Colonic mucosa (tissue), 4 donors: ENCODE measurements at regions not wholly inside any gene's neighbourhood (a gene's known extent, or its start where the extent isn't known, plus 50 kb on each side); places are given as distances from the start of the nearest gene placed in this dataset.
"Not testable (repeated sequence)": the region's sequence is repeated elsewhere in the genome, so short reads cannot be mapped to it uniquely, and the experiment has no call there.

Experiments
- DNase-seq: peaks from one replicate; pipeline ENCODE4 v3.0.0-alpha.2; 2020
- H3K27ac ChIP-seq: fragments of 200-600 bp; one replicate; pipeline ENCODE4 v1.8.0; 2021
- H3K27me3 ChIP-seq: fragments of 200-600 bp; one replicate; pipeline ENCODE4 v1.8.0; 2021
- H3K36me3 ChIP-seq: fragments of 200-600 bp; one replicate; pipeline ENCODE4 v1.8.0; 2021
- H3K4me1 ChIP-seq: fragments of 200-600 bp; one replicate; pipeline ENCODE4 v1.8.0; 2021; ENCODE audit warnings: mild to moderate bottlenecking
- H3K4me3 ChIP-seq: fragments of 200-600 bp; one replicate; pipeline ENCODE4 v1.8.0; 2021
- H3K9ac ChIP-seq, 2 donors: one replicate each; pipeline ENCODE4 v1.7.0; 2013; ENCODE audit warnings: control low read depth in 2 of 2, low read depth in 2 of 2, low read length in 2 of 2
- H3K9me3 ChIP-seq: fragments of 200-600 bp; one replicate; pipeline ENCODE4 v1.8.0; 2021
- intact Hi-C: fragments of 100-400 bp; cut with DNase I; formaldehyde crosslinking; loops from one replicate; pipeline ENCODE4 v1.14.1; 2022
- TF ChIP-seq, protein P1 (sequence below): fragments of 200-600 bp; IDR thresholded peaks from one replicate; pipeline ENCODE4 v1.8.0; 2022; ENCODE audit warnings: antibody characterized with exemption, mild to moderate bottlenecking
- donor health status: healthy.
- donor health status: DM: no; HTN: no; CAD: no.
- donor health status: DM: no; HTN: no; CAD: no.

DNA sequence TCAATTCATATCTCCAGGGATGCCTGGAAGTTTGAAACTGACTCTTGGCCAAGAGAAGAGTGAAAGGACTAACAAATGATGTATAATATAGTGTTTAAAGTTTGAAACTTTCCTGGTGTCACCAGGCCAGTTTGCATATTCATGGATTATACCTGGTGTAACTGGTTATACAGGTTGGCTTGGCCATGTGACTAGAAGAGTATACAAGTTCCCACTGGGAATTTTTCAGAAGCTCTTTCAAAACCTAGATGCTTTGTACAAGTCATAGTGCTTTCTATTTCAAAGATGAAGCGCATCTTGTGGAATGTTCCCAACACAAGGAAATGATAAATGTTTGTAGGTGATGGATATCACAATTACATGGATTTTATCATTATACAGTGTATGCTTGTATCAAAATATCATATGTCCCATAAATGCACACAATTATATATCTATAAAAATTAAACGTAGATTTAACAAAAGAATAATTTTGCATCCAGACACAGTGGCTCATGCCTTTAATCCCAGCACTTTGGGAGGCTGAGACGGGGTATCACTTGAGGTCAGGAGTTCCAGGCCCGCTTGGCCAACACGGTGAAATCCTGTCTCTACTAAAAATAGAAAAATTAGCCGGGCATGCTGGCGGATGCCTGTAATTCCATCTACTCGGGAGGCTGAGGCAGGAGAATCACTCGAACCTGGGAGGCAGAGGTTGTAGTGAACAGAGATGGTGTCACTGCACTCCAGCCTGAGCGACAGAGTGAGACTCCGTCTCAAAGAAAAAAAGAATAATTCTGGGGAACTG lies 1420.2 kb downstream of the GRIK2 start:
- Histone ChIP-seq H3K36me3 (no peaks in the 10 kb centered on the region), H3K4me1 (no peaks in the 10 kb centered on the region), H3K27ac (no peak overlapping the region), H3K9me3 (no peaks in the 10 kb centered on the region), H3K27me3 (no peaks in the 10 kb centered on the region), H3K4me3 (no peak overlapping the region), H3K9ac (no peak overlapping the region)
- TF ChIP-seq, protein P1, sequence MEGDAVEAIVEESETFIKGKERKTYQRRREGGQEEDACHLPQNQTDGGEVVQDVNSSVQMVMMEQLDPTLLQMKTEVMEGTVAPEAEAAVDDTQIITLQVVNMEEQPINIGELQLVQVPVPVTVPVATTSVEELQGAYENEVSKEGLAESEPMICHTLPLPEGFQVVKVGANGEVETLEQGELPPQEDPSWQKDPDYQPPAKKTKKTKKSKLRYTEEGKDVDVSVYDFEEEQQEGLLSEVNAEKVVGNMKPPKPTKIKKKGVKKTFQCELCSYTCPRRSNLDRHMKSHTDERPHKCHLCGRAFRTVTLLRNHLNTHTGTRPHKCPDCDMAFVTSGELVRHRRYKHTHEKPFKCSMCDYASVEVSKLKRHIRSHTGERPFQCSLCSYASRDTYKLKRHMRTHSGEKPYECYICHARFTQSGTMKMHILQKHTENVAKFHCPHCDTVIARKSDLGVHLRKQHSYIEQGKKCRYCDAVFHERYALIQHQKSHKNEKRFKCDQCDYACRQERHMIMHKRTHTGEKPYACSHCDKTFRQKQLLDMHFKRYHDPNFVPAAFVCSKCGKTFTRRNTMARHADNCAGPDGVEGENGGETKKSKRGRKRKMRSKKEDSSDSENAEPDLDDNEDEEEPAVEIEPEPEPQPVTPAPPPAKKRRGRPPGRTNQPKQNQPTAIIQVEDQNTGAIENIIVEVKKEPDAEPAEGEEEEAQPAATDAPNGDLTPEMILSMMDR: no peak
- intact Hi-C loops: no loop called here
- no peak for DNase-seq

DNA sequence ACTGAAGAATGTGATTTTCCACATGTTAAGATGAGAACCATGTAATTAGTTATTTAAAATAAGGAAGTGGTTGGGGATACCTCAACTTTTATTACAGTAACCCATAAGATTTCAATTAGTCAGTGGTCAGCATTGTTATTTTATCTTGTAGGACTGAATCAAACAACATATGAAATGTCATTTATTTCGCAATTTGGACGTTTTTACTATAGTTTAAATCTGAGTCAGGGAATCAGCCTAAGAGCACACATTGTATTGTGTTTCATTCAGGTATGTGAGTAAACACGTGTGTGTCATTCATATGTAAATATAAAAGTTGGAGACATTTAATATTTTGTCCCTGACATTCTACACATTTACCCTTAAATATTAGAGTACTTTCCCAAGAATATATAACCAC lies 1418.7 kb downstream of the GRIK2 start:
- no peaks in the 10 kb centered on the region for H3K27me3 ChIP-seq
- intact Hi-C loops: no loop called here
- no peak for DNase-seq
- H3K9me3 ChIP-seq: no peaks in the 10 kb centered on the region
- TF ChIP-seq, protein P1: no peak
- no peak overlapping the region for H3K27ac ChIP-seq
- no peaks in the 10 kb centered on the region for H3K4me1 ChIP-seq
- H3K4me3 ChIP-seq: no peak overlapping the region
- H3K36me3 ChIP-seq: no peaks in the 10 kb centered on the region
- no peak overlapping the region for H3K9ac ChIP-seq

DNA sequence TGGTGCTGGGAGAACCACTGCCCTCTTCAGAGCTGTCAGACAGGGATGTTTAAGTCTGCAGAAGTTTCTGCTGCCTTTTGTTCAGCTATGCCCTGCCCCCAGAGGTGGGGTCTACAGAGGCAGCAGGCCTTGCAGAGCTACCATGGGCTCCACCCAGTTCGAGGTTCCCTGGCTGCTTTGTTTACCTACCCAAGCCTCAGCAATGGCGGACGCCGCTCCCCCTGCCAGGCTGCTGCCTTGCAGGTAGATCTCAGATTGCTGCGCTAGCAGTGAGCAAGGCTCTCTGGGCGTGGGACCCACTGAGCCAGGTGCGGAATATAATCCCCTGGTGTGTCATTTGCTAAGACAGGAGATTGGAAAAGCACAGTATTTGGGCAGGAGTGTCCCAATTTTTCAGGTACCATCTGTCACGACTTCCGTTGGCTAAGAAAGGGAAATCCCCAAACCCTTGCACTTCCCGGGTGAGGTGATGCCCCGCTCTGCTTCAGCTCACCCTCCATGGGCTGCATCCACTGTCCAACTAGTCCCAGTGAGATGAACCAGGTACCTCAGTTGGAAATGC lies 1415.5 kb downstream of the GRIK2 start:
- H3K4me1 ChIP-seq, DNase-seq, H3K27ac ChIP-seq, H3K36me3 ChIP-seq, H3K27me3 ChIP-seq, H3K9ac ChIP-seq, H3K9me3 ChIP-seq, intact Hi-C loops, H3K4me3 ChIP-seq: not testable (repeated sequence)

DNA sequence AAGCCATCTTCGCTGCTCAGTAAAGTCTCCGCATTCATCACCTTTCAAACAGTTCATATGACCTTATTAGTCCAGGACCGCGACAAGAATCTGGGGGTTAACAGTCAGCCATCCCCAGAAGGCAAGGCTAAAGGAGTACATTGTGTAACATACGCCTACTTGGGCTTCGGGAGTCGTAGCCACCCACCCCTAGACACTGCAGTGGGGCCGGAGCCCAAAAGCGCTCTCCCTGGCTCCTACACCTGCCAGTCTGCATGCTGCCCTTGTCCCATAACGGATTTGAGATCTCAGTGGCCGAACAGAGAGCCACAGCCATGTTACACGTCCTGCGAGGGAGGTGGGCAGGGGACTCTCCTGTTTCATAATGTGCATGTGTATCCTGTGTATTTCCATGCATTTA lies 1405.5 kb downstream of the GRIK2 start:
- TF ChIP-seq, protein P1: no peak
- Histone ChIP-seq H3K27me3 (no peaks in the 10 kb centered on the region), H3K4me3 (no peak overlapping the region), H3K36me3 (no peaks in the 10 kb centered on the region), H3K9ac (no peak overlapping the region), H3K9me3 (no peaks in the 10 kb centered on the region), H3K27ac (no peak overlapping the region), H3K4me1 (no peaks in the 10 kb centered on the region)
- intact Hi-C loops: no loop called here
- DNase-seq: no peak

DNA sequence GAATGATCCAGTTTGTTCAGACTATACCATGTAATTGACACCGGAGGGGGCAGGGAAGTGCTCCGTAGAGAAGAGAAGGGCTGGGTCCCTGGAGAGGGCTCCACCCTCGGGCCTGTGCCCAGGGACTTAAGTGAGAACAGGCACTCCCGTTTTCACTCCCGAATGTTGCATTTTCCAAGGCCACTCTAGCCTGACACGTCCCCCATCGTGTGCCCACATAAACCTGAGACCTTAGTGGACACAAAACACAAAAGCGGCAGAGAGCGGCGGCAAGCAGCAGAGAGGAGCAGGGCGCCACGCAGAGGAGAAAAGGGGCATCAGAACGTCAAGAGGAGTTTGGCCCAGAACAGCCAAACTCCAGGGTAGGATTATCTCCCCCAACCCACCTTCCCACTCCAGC lies 1405.1 kb downstream of the GRIK2 start:
- intact Hi-C loops: no loop called here
- H3K27me3 ChIP-seq: no peaks in the 10 kb centered on the region
- TF ChIP-seq, protein P1: no peak

GRCh38 chr6:102793752-102794151 lies 1400.2 kb downstream of the GRIK2 start:
- Histone ChIP-seq H3K9ac (no peak overlapping the region), H3K36me3 (no peaks in the 10 kb centered on the region), H3K9me3 (no peaks in the 10 kb centered on the region), H3K4me1 (no peaks in the 10 kb centered on the region), H3K27me3 (no peaks in the 10 kb centered on the region), H3K4me3 (no peak overlapping the region), H3K27ac (no peak overlapping the region)
- TF ChIP-seq, protein P1: no peak
- no peak for DNase-seq
- intact Hi-C loops: no loop called here

More for the DNA sequence above, 1405.1 kb downstream of the GRIK2 start:
- no peaks in the 10 kb centered on the region for H3K4me1 ChIP-seq
- DNase-seq: no peak
- no peaks in the 10 kb centered on the region for H3K9me3 ChIP-seq
- no peak overlapping the region for H3K9ac ChIP-seq
- H3K27ac ChIP-seq: no peak overlapping the region
- no peak overlapping the region for H3K4me3 ChIP-seq
- H3K36me3 ChIP-seq: no peaks in the 10 kb centered on the region
